ENCODE measurements at regions not wholly inside any gene's neighbourhood (a gene's known extent, or its start where the extent isn't known, plus 50 kb on each side); places are given as distances from the start of the nearest gene placed in this dataset.
"Not testable (repeated sequence)": the region's sequence is repeated elsewhere in the genome, so short reads cannot be mapped to it uniquely, and the experiment has no call there.

- DNase-seq (ENCODE audit: low read depth) = no peak
Measured at GRCh38 chr3:89628856-89629670, 521.6 kb downstream of the EPHA3 start.

GRCh38 chr3:89635137-89635536 lies 527.7 kb downstream of the EPHA3 start:
- no peak for DNase-seq (ENCODE audit: low read depth)

- no peak for DNase-seq (ENCODE audit: low read depth)
Measured at GRCh38 chr3:89644716-89645115, 537.3 kb downstream of the EPHA3 start.

GRCh38 chr3:89649431-89649830 lies 542.0 kb downstream of the EPHA3 start:
- DNase-seq (ENCODE audit: low read depth) = no peak

GRCh38 chr3:89654031-89654430 lies 546.6 kb downstream of the EPHA3 start:
- no peak for DNase-seq (ENCODE audit: low read depth)

- DNase-seq (ENCODE audit: low read depth) = no peak
Measured at GRCh38 chr3:89656388-89656787, 549.0 kb downstream of the EPHA3 start.

- no peak for DNase-seq (ENCODE audit: low read depth)
Measured at GRCh38 chr3:89679686-89680085, 572.3 kb downstream of the EPHA3 start.

- DNase-seq (ENCODE audit: low read depth) = no peak
Measured at GRCh38 chr3:89682556-89682955, 575.1 kb downstream of the EPHA3 start.

GRCh38 chr3:89685731-89686130 lies 578.3 kb downstream of the EPHA3 start:
- no peak for DNase-seq (ENCODE audit: low read depth)

GRCh38 chr3:89690646-89691045 lies 583.2 kb downstream of the EPHA3 start:
- DNase-seq (ENCODE audit: low read depth) = no peak

GRCh38 chr3:89692601-89693000 lies 585.2 kb downstream of the EPHA3 start:
- DNase-seq (ENCODE audit: low read depth) = no peak

- DNase-seq (ENCODE audit: low read depth) = no peak
Measured at GRCh38 chr3:89697321-89697916, 590.0 kb downstream of the EPHA3 start.

GRCh38 chr3:89698208-89698830 lies 590.9 kb downstream of the EPHA3 start:
- DNase-seq (ENCODE audit: low read depth) = no peak

- no peak for DNase-seq (ENCODE audit: low read depth)
Measured at GRCh38 chr3:89699229-89699628, 591.8 kb downstream of the EPHA3 start.

GRCh38 chr3:89699771-89700170 lies 592.4 kb downstream of the EPHA3 start:
- DNase-seq (ENCODE audit: low read depth) = no peak

- DNase-seq (ENCODE audit: low read depth) = no peak
Measured at GRCh38 chr3:89702404-89702803, 595.0 kb downstream of the EPHA3 start.

GRCh38 chr3:89713196-89713595 lies 605.8 kb downstream of the EPHA3 start:
- no peak for DNase-seq (ENCODE audit: low read depth)

GRCh38 chr3:89714237-89714636 lies 606.8 kb downstream of the EPHA3 start:
- DNase-seq (ENCODE audit: low read depth) = no peak

- no peak for DNase-seq (ENCODE audit: low read depth)
Measured at GRCh38 chr3:89740080-89740880, 632.9 kb downstream of the EPHA3 start.

- no peak for DNase-seq (ENCODE audit: low read depth)
Measured at GRCh38 chr3:89740881-89741177, 633.4 kb downstream of the EPHA3 start.

GRCh38 chr3:89742546-89742945 lies 635.1 kb downstream of the EPHA3 start:
- no peak for DNase-seq (ENCODE audit: low read depth)

- DNase-seq (ENCODE audit: low read depth) = not testable (repeated sequence)
Measured at GRCh38 chr3:89747541-89748278, 640.3 kb downstream of the EPHA3 start.

Measured in iris pigment epithelial cell (primary cell).